Lung (tissue), 11 donors: ENCODE measurements at regions not wholly inside any gene's neighbourhood (a gene's known extent, or its start where the extent isn't known, plus 50 kb on each side); places are given as distances from the start of the nearest gene placed in this dataset.

Source experiments
- ATAC-seq: fragments of 200-7000 bp; cut with Tn5 transposase; one replicate; pipeline ENCODE4 v1.9.1; 2020; ENCODE audit warnings: moderate number of reproducible peaks; ENCODE audit not compliant: insufficient read depth, low FRiP score
- DNase-seq, 3 donors: peaks; one replicate each; pipeline ENCODE4 v3.0.0-alpha.2; 2013 to 2017
- H3K27ac ChIP-seq, 2 donors: one replicate each; pipeline ENCODE4 v1.5.1; 2013; ENCODE audit warnings: mild to moderate bottlenecking in 2 of 2, moderate library complexity in 2 of 2, control low read depth in 1 of 2, inconsistent platforms in 1 of 2, low read depth in 1 of 2, low read length in 1 of 2
- H3K27me3 ChIP-seq, 3 donors: one replicate each; pipeline ENCODE4 v1.5.1; 2013; ENCODE audit warnings: low read length in 2 of 3; ENCODE audit not compliant: control insufficient read depth in 3 of 3, insufficient read depth in 3 of 3
- H3K36me3 ChIP-seq, 4 donors: one replicate each; pipeline ENCODE4 v1.5.1; 2013; ENCODE audit warnings: low read length in 4 of 4, mild to moderate bottlenecking in 1 of 4, moderate library complexity in 1 of 4; ENCODE audit not compliant: control insufficient read depth in 4 of 4, insufficient read depth in 4 of 4
- H3K4me1 ChIP-seq, 5 donors: one replicate each; pipeline ENCODE4 v1.5.1; 2013; ENCODE audit warnings: low read length in 5 of 5, mild to moderate bottlenecking in 2 of 5, moderate library complexity in 1 of 5; ENCODE audit not compliant: control insufficient read depth in 5 of 5, insufficient read depth in 5 of 5
- H3K4me3 ChIP-seq: one replicate; pipeline ENCODE4 v1.5.1; 2013; ENCODE audit warnings: mild to moderate bottlenecking, control low read depth, moderate library complexity
- H3K9ac ChIP-seq, 2 donors: one replicate each; pipeline ENCODE4 v1.5.1; 2013; ENCODE audit warnings: low read length in 2 of 2, control low read depth in 1 of 2; ENCODE audit not compliant: insufficient read depth in 1 of 2
- H3K9me3 ChIP-seq, 4 donors: one replicate each; pipeline ENCODE4 v1.5.1; 2013; ENCODE audit warnings: low read length in 3 of 4, mild to moderate bottlenecking in 1 of 4, moderate library complexity in 1 of 4; ENCODE audit not compliant: control insufficient read depth in 4 of 4, insufficient read depth in 3 of 4
- WGBS, 2 donors: extraction: QIAGEN DNeasy Blood & Tissue Kit; methylation state at CpG; one replicate each; pipeline ENCODE4 v1.1.7; 2013; 5-methylcytosine and 5-hydroxymethylcytosine counted together
- TF ChIP-seq, protein P1 (sequence below): IDR thresholded peaks from 2 replicates; pipeline ENCODE4 v1.5.1; 2012; ENCODE audit warnings: mild to moderate bottlenecking; ENCODE audit errors: control extremely low read depth, extremely low read depth
- donor health status: control.
- donor health status: control.
- donor health status: Bipolar disorder and iron deficiency.
- donor health status: healthy.
- donor health status: DM: yes; HTN: yes; CAD: no.

DNA sequence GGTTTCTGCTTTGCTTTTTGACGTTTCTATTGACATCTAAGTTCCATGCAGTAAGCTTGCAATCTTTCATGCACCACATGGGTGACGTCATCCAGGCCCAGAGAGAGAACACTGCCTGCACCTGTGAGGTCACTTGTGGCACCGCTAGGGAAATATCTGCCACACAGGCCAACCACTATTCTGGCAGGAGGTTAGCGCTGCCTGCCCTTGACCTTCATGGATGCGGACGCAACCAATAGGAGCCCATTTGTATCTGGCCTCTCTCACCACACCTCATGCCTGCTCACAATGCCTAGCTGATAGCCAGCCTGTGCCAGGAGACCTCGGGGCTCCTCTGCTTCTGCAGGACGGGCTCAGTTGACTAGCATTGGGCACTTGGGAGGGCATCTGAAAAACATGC is 55.8 kb upstream of the PRR23E start:
- Histone ChIP-seq H3K27me3 (peaks cover 0 to 38% (median 21%) of the 10 kb centered on the region in 3 donors), H3K4me1 (peaks cover 0 to 13% (median 6%) of the 10 kb centered on the region in 5 donors), H3K27ac (no peak overlapping the region), H3K36me3 (no peaks in the 10 kb centered on the region), H3K9ac (no peak overlapping the region), H3K4me3 (no peak overlapping the region), H3K9me3 (no peaks in the 10 kb centered on the region)
- WGBS, 2 donors = 80 to 81% methylated on average over 8 of the region's 8 CpGs
- no peak for DNase-seq
- no peak for ATAC-seq
- TF ChIP-seq, protein P1, sequence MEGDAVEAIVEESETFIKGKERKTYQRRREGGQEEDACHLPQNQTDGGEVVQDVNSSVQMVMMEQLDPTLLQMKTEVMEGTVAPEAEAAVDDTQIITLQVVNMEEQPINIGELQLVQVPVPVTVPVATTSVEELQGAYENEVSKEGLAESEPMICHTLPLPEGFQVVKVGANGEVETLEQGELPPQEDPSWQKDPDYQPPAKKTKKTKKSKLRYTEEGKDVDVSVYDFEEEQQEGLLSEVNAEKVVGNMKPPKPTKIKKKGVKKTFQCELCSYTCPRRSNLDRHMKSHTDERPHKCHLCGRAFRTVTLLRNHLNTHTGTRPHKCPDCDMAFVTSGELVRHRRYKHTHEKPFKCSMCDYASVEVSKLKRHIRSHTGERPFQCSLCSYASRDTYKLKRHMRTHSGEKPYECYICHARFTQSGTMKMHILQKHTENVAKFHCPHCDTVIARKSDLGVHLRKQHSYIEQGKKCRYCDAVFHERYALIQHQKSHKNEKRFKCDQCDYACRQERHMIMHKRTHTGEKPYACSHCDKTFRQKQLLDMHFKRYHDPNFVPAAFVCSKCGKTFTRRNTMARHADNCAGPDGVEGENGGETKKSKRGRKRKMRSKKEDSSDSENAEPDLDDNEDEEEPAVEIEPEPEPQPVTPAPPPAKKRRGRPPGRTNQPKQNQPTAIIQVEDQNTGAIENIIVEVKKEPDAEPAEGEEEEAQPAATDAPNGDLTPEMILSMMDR = no peak

GRCh38 chr3:127137757-127138536 is 55.0 kb upstream of the PRR23E start:
- Histone ChIP-seq H3K4me1 (peaks cover 0 to 17% (median 10%) of the 10 kb centered on the region in 5 donors), H3K9ac (no peak overlapping the region), H3K27me3 (peaks cover 0 to 38% (median 18%) of the 10 kb centered on the region in 3 donors), H3K4me3 (no peak overlapping the region), H3K36me3 (no peaks in the 10 kb centered on the region), H3K27ac (no peak overlapping the region), H3K9me3 (no peaks in the 10 kb centered on the region)
- 90 to 92% methylated on average over 11 of the region's 11 CpGs for WGBS, 2 donors
- DNase-seq = no peak
- ATAC-seq = no peak
- TF ChIP-seq, protein P1 = no peak

DNA sequence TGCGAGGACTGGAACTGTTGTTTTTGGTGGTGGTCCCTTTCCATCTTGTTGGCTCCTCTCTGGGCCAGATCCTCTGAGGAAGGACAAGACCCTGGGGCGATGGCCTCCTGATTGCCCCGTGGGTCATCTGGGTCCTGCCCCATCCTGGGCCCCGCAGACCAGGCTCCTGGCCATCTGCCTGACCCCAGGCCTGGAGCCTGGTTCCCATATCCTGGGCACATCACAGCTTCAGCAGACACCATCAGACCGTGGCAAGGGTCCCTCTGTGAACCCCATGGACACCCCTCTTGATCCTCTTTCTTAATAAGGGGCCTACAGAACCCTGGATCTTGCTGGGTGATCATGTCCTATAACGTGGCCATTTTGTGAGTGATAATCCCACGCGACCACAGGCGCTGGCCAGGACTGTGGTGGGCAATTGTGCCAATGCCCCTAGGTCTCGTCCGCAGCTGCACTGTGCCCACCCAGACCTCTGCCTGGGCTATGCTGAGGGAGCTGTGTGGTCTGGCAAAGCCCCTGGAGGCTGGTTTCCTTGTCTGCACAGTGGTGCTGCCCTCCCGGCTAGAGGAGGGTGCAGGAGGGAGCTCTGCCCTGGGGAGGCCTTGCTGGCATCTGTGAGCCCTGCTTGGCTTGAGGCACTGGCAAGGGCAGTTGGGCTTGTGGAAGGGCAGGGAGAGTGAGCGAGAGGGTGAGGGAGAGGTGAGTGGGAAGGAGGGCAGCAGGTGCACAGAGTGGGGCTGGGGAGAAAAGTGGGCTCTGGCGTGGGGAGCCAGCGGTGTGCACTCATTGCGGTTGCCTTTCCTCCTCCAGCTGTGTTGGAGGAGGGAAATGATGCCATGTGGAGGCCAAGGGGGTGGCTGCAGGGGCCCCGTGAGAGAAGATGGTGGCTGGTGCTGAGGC is 53.1 kb upstream of the PRR23E start:
- WGBS, 2 donors = 93% methylated on average over 17 of the region's 17 CpGs
- TF ChIP-seq, protein P1 = no peak
- Histone ChIP-seq H3K9ac (no peak overlapping the region), H3K27ac (no peak overlapping the region), H3K4me3 (no peak overlapping the region), H3K9me3 (peaks cover 0 to 1% (median 0%) of the 10 kb centered on the region in 4 donors), H3K36me3 (no peaks in the 10 kb centered on the region), H3K27me3 (peaks cover 0 to 25% (median 2%) of the 10 kb centered on the region in 3 donors), H3K4me1 (peaks cover 0 to 13% (median 7%) of the 10 kb centered on the region in 5 donors)
- no peak for DNase-seq
- no peak for ATAC-seq
